Kidney (tissue), 13 donors: ENCODE measurements at regions not wholly inside any gene's neighbourhood (a gene's known extent, or its start where the extent isn't known, plus 50 kb on each side); places are given as distances from the start of the nearest gene placed in this dataset.

ENCODE experiments used
- DNase-seq, 5 donors: peaks; one replicate each; pipeline ENCODE4 v3.0.0-alpha.2; 2013 to 2020
- FAIRE-seq: peaks from 2 replicates; lab custom pipeline; 2012; peaks lifted over from hg19 to GRCh38; lab: Jason Lieb, UNC
- H3K27ac ChIP-seq, 2 donors: one replicate each; pipeline ENCODE4 v1.7.0; 2013; ENCODE audit warnings: low read depth in 2 of 2, low read length in 2 of 2, inconsistent platforms in 1 of 2
- H3K27me3 ChIP-seq: one replicate; pipeline ENCODE4 v1.7.1; 2013; ENCODE audit warnings: low read length, inconsistent platforms; ENCODE audit not compliant: control insufficient read depth, insufficient read depth
- H3K36me3 ChIP-seq, 3 donors: one replicate each; pipeline versions ENCODE4 v1.7.0 to v1.7.1; 2013; ENCODE audit warnings: low read length in 3 of 3, control low read depth in 1 of 3, inconsistent platforms in 1 of 3; ENCODE audit not compliant: insufficient read depth in 3 of 3, control insufficient read depth in 2 of 3
- H3K4me1 ChIP-seq, 3 donors: one replicate each; pipeline versions ENCODE4 v1.7.0 to v1.7.1; 2013; ENCODE audit warnings: low read length in 3 of 3, inconsistent platforms in 1 of 3, low read depth in 1 of 3; ENCODE audit not compliant: control insufficient read depth in 2 of 3, insufficient read depth in 2 of 3
- H3K4me3 ChIP-seq, 3 donors: one replicate each; pipeline versions ENCODE4 v1.7.0 to v1.8.1; 2013; ENCODE audit warnings: low read length in 3 of 3, control low read depth in 1 of 3, inconsistent platforms in 1 of 3
- H3K9ac ChIP-seq, 3 donors: one replicate each; pipeline versions ENCODE4 v1.7.0 to v1.7.1; 2013; ENCODE audit warnings: low read length in 3 of 3, control low read depth in 1 of 3, inconsistent platforms in 1 of 3
- H3K9me3 ChIP-seq, 3 donors: one replicate each; pipeline versions ENCODE4 v1.7.0 to v1.7.1; 2013; ENCODE audit warnings: low read length in 3 of 3, control low read depth in 1 of 3, inconsistent platforms in 1 of 3; ENCODE audit not compliant: control insufficient read depth in 2 of 3, insufficient read depth in 1 of 3
- CTCF ChIP-seq: IDR thresholded peaks from 3 replicates; pipeline ENCODE4 v1.5.1; 2012; ENCODE audit warnings: mild to moderate bottlenecking, moderate library complexity, borderline replicate concordance; ENCODE audit not compliant: insufficient read depth; ENCODE audit errors: extremely low read depth
- intact Hi-C: fragments of 100-400 bp; cut with DNase I; formaldehyde crosslinking; loops from one replicate; pipeline ENCODE4 v1.11.1; 2022
- donor health status: control.
- donor health status: control.
- donor health status: control.
- donor health status: control.
- donor health status: control.
- donor health status: DM: yes; HTN: yes; CAD: no.
- donor health status: Normal renal cell carcinoma (clear cell type).

GRCh38 chr2:48259811-48260210 is 54.7 kb upstream of the FOXN2 start:
- no peaks in the 10 kb centered on the region for H3K9me3 ChIP-seq
- no peaks in the 10 kb centered on the region for H3K27me3 ChIP-seq
- no peaks in the 10 kb centered on the region for H3K4me1 ChIP-seq
- no peak overlapping the region for H3K9ac ChIP-seq
- FAIRE-seq (no peak), DNase-seq (no peak)
- TF ChIP-seq CTCF, result no peak
- no peak overlapping the region for H3K4me3 ChIP-seq
- no peak overlapping the region for H3K27ac ChIP-seq
- intact Hi-C loops, result no loop called here
- no peaks in the 10 kb centered on the region for H3K36me3 ChIP-seq

GRCh38 chr2:48264627-48265026 is 49.9 kb upstream of the FOXN2 start:
- no peak overlapping the region for H3K9ac ChIP-seq
- H3K36me3 ChIP-seq, result no peaks in the 10 kb centered on the region
- no peak for DNase-seq
- H3K4me3 ChIP-seq, result no peak overlapping the region
- no peak for TF ChIP-seq CTCF
- intact Hi-C loops, result no loop called here
- H3K27ac ChIP-seq, result no peak overlapping the region
- no peaks in the 10 kb centered on the region for H3K27me3 ChIP-seq
- no peaks in the 10 kb centered on the region for H3K4me1 ChIP-seq
- FAIRE-seq, result no peak
- H3K9me3 ChIP-seq, result no peaks in the 10 kb centered on the region
